ENCODE measurements at regions not wholly inside any gene's neighbourhood (a gene's known extent, or its start where the extent isn't known, plus 50 kb on each side); places are given as distances from the start of the nearest gene placed in this dataset.

DNA sequence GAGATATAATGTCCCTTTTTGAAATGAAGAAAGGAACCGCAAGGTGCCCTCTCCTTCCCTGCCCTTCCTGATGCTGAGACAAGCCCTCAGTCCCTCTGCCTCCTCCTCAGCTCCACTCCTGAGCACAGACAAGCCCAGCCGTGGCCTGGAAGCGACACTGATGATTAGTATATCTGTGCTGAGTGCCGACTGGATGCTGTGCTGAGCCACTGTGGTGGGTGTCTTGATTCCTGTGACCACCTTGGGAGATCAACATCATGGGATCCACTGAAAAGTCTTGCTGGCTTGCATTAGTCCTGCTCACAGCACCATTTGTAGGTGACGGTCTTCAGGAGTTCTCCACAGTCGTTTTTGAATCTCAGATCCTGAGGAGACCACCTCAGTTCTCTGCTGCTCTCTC is 59.5 kb upstream of the HGFAC start:
- no peak for DNase-seq (ENCODE audit: low spot score)

GRCh38 chr4:3384391-3384770 is 57.4 kb upstream of the HGFAC start:
- DNase-seq (ENCODE audit: low spot score) = no peak

GRCh38 chr4:3384771-3385710 is 56.7 kb upstream of the HGFAC start:
- no peak for DNase-seq (ENCODE audit: low spot score)

- DNase-seq (ENCODE audit: low spot score) = no peak
Observed at GRCh38 chr4:3385711-3386420, 55.9 kb upstream of the HGFAC start.

GRCh38 chr4:3386526-3386925 is 55.2 kb upstream of the HGFAC start:
- no peak for DNase-seq (ENCODE audit: low spot score)

DNA sequence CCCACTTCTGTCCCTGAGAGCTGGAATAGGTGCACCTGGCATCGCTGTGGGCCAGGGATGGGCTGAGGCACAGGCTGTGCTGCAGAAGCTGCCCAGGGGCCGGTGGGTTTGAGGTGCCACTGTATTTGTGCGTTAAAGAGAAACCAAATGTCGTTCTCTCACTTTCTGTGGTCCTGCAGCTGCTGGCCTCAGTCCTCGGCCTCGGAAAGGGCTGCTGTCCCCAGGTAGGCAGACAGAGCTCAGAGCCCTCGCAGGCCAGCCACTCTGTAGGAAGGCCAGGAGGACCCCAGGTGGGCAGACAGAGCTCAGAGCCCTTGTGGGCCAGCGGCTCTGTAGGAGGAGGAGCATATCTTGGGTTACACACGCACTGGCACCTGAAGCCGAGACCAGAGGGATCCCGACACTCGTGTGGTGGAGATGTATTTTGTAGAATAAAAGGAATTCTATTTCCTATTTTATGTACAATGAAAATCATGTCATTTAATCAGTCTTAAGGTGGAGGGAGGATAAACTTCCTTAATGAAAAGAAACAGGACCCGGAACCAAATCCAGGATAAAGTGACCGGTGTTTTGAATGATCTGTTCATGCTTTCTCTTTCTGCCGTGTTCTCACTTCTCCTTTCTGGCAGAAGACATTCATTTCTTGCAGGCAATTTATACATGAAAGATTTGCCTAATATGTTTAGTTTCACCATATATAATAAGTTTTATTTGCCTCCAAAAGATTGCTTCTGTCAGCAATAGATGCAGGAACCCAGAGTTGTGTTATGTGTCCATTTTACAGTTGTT is 54.4 kb upstream of the HGFAC start:
- DNase-seq (ENCODE audit: low spot score) = no peak

DNA sequence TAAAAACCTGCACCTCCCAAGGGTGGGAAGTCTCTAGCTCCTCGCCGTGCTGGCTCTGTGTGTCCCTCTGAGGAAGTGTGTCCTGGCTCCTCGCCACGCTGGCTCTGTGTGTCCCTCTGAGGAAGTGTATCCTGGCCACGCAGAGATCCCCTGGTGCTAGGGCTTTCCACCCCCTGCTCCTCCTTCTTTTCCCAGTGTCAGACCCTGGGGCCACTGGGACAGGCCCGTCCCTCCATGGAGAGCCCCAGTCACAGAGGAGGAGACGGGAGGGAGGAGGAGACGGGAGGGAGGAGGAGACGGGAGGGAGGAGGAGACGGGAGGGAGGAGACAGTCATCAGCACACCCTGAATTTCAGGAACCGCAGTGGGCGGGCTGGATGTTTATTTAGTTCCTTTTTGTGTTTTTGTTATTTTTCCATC is 53.8 kb upstream of the HGFAC start:
- peak; percentile 70 for DNase-seq (ENCODE audit: low spot score)

DNA sequence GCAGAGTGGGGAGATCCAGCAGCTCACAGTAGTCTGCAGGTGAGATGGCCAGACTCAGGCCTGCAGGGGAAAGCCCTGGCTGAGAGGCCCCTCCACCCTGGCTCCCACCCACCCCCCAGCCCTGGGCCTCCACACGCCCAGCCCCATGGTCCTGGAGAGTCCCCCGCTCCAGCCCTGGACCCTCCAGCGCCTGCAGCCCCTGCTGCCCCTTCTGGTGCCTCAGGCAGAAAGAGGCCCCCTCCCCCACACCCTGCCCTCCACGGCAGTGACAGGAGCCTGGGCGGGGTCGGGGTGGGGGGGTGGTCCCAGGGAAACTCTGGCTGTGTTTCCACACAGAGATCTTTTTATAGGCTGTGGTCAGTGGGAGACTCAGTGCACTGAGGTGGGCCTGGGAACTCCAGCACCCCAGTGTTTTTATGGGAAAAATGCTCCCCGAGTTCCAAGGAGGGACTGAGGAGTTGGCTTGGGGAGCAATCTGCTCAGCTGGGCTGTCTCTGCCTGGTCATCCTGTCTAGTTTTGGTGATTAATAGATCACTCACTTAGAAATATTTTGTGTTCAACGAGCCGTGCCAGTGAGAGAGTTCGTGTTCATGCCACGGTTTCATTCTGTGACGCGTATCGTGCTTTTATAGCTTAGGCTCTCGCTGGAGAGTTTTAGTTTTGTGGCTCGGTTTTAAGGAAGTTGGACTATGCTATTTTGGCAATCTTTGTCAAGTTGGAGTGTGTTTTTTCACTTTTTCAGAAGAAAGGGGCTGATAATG is 53.1 kb upstream of the HGFAC start:
- DNase-seq (ENCODE audit: low spot score) = peak; percentile 82

GRCh38 chr4:3389233-3390215 is 52.2 kb upstream of the HGFAC start:
- no peak for DNase-seq (ENCODE audit: low spot score)

DNA sequence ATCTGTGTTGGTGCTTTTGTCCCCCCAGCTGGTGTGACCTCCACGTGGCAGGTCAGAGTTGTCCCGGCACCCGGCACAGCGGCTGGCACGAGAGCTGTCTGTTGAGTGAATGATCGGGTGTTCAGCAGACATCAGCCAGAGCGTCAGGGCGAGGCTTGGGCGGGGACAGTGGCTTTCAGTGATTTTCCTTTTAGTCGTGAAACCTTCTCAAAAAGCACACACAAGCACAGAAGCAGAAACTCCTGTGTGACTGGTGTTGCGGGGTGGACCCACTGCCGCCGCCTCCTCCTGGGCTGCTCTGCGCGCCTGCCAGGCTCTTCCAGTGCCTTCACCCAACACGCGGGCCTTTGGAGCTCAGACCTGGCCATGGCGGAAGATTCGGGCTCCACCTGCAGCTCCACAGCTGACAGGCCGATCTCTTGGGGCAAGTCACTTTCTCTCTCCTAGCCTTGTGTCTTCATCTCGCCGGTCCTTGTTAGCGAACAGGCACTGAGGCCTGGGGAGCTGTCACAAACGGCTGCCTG is 51.4 kb upstream of the HGFAC start:
- no peak for DNase-seq (ENCODE audit: low spot score)

GRCh38 chr4:3391422-3391821 is 50.3 kb upstream of the HGFAC start:
- no peak for DNase-seq (ENCODE audit: low spot score)
